GM21576 (cell line): ENCODE measurements at regions not wholly inside any gene's neighbourhood (a gene's known extent, or its start where the extent isn't known, plus 50 kb on each side); places are given as distances from the start of the nearest gene placed in this dataset.
"Not testable (repeated sequence)": the region's sequence is repeated elsewhere in the genome, so short reads cannot be mapped to it uniquely, and the experiment has no call there.

Source experiments
- ATAC-seq: cut with Tn5 transposase; IDR thresholded peaks from one replicate; pipeline ENCODE4 v1.9.1; 2021; ENCODE audit warnings: mild to moderate bottlenecking, moderate library complexity; ENCODE audit not compliant: unreplicated experiment

DNA sequence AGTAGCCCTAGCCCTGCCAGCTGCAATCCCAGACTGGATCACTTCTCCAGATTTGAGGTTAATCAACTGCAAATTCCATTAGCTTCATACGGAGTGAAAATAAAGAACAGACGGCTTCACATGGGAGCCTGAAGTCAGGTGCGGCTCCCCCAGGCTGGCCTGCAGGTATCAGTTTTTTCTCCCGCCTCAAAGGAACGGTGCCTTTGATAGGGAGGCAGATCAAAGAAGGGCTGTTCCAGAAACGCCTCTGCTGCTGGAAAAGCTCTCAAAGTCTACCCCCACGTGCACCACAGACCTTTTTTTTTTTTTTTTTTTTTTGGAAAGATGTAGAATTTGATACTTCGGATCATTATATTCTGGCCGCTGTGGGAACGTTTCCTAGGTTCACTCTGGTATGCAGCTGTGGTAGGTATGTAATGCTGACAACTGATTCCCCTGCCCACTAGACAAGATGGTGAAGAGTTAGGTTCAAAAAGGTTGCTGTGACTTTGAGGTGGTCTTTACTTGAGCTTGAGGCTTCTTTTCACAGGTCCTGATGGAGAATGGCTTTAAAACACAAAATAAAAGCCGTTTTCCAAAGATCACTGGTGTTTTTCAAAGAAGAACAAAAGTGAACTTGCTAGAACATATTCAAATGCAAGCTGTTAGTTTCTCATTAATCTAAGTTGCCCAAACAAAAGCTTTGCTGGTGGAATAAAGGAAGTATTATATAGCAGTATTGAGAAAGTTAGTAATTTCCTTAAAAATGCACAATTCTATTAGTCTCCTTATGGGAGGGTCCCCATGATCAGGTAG, 189.0 kb upstream of the NFIA start:
- ATAC-seq = no peak

DNA sequence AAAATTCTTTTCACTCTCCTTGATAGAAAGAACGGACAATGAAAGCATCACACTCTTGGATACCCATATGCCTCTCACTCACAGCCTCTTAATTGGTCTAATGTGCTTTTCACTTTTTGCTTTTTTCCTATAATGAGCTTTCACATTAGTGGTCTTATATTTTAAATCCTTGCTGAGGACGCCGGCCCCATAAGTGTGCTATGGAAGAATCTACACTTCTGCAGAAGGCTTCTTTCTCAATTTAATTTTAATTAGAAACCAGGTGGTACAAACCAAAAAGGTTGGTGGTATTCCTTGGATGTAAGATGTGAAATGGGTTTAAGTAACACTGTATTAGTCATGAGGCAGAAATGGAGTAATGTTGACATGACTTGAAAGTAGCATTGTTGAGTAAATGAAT, 190.6 kb upstream of the NFIA start:
- no peak for ATAC-seq

DNA sequence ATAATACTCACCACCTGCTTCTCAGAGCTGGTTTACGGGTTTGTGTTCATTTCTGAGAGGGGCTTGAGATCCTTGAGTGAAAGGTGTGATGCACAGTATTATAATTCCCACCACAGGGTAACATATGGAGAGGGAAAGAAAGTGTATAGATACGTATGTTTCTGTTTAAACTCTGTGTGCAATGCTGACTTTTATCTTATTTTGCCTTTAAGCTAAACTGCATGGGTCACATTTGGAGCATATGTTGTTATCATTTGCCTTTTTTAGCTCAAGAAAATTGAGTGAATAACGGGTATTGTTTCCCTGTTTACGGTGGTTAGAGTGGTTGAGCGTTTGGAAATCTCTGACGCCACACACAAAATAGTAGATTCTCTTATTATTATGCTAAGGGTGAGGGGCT, 191.1 kb upstream of the NFIA start:
- no peak for ATAC-seq

DNA sequence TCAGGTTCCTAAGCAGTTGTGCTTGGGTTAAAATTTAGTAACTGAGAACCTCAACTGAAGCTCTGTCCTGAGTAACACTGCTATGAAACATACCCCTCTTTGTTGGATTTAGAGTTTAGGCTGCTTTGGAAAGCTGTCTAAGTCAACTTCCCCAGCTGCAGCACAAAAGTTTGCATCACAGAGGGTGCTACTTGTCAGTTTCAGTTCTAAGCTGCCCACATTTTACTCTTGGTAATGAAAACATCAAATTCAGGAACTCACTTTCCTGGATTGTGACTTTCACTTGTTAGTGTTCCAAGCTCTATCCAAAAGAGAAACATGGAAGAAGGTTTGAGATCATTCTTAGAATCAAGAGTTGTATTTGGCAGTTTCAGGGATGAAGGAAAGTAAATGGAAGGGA, 191.7 kb upstream of the NFIA start:
- no peak for ATAC-seq

DNA sequence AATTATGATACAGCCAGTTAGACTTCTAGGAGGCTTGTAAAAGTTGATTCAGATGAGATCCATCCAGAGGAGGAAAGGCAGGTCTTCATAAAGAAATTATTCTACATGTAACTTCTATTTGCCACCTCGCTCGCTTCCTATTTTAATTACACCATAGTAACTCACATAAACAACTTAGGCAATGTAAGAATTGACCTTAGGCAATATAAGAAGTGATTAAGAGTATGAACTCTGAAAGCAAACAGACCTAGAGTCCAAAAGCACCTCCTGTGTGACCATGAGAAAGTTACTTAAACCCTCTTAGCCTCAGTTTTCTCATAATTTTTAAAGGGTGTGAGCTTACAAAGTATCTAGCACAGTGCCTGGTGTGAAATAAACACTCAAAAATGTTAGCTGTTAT, 192.7 kb upstream of the NFIA start:
- ATAC-seq = no peak

DNA sequence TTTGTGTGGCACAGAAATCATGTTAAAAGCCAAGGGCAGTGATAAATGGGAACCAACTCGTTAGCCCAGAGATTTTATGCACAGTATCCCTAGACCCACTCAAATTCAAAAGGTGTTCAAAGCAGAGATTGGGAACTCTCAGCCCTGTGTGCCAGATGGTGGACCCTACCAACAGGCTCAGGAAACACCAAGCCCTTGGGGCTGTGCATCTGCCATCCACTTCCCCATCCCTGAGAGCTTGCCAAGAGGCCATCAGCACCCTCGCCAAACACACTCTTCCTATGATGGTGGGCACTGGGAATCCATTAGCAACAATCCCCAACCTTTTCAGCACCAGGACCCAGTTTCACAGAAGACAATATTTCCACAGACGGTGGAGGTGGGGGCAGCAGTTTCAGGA, 194.2 kb upstream of the NFIA start:
- no peak for ATAC-seq

DNA sequence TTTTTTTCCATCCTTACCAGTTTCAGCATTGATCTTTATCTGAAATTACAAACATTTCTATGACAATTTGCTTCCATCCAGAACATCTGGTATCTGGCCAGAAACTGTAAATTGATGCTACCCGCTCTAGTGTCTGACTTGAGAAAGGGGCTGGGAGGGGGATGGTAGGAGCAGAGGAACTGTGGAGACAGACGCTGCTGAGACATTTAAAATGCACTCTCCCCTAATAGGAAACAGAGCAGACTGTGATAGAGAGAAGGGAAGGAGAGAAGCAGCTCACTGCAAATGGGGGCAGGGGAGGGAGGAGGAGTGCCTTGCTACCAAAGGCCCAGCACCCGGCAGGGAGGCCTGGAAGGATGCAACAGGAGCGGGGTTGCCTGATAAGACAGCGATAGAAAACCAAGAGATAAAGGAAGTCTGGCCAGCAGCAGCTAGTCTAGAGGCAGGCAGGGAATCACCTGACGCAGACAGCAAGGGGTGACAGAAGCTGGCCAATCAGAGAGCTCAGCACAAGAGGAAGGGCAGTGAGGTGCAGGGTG, 195.5 kb upstream of the NFIA start:
- ATAC-seq = no peak

DNA sequence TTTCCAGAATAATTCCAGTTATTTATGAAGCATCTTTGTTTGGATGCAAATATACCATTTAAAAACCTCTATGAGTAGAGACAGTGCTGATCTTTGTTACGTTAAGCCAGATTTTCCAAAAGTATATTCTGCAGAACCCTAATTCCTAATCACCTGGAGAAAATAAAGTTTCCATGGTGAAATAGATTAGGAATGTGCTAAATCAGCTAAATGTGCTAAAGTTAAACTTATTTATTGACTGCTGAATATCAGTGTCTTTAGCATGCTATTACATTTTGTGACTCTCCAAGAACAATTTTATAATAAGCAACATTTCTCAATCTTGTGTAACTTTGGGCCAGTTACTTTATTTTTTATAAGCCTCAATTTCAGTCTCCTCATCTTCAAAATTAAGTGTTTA, 196.3 kb upstream of the NFIA start:
- no peak for ATAC-seq

DNA sequence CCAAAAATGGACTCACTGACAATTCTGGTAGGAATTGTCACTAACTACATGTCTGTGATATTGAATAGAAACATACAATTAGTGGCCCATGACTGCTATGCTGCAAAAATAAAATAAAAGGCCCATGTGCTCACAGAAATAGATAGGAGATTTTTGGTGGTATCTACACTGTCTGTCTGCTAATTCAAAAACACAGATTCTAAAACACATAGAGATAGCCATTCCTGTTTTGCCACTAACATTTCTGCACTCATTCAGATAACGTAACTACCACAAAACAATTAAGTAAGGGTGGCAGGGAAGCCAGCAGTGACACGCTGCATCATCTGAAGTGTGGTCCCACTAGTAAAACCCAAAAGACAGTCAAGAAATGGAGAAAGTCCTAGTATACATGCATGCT, 202.2 kb upstream of the NFIA start:
- ATAC-seq = no peak

DNA sequence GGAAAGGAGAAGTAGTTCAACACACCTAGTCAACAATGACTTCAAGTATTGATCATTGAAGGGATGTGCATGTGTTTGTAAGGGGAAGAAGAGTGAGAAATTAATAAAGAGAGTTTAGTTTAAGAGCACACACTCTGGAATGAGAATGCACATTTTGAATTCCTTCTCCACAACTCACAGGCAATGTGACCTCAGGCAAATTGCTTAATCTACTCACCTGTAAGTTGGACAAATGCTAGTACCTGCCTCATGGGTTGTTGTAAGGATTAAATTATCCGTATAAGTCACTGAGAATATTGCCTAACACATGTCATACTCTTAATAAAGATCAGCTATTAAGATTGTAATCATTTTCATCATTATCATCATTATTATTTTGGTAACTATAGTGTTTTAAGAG, 204.0 kb upstream of the NFIA start:
- no peak for ATAC-seq

DNA sequence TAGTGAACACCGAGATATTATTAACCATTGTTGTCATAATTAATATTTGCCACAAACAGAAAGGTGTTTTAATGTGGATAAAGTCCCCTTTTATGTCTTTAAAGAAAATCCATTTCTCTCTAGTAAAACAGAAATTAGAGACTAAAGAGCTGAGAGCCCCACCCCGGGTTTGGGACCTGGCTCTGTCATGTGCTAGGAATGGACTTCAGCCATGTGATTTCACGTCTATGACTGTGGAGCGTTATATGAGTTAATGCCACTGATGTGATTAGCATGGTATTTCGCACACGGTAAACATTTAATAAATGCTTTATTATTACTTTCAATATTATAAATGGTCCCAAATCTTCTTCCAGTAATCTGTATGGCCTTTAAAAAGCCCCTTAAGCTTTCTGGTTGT, 205.0 kb upstream of the NFIA start:
- ATAC-seq = no peak

DNA sequence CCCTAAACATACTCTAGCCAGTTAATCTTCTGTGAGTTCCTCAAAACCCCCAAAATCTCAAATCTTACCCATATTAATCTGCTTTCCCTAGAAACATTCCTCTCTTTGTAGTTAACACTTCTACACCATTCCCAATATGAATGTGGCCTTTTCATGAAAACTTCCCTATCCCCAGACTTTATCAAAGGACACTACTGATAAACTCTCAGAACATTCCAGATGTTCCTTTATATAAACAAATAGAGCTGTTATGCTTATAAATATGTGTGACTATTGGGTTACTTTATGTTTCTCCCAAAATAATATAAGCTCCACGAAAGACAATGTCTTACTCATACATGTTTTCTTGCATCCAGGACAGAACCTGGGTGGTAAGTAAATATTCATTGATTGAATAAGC, 205.4 kb upstream of the NFIA start:
- ATAC-seq = no peak

DNA sequence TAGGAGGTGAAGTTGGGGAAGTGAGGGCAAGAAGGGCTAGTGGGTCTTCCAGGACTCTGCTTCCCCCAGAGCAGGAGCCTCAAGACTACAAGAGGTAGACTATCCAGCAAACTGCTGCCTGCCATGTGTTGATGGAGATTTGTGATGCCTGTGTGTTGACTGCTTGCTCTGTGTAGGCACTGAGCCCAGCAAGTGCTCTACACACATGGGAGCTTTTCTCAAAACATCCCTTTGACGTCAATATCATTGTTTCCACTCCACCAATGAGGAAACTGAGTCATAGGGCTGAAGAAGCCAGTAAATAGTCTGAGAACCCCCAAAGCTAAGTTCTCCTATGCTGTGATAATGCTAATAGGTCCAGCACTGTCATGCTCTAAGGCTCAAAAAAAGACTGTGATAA, 207.2 kb upstream of the NFIA start:
- ATAC-seq = no peak

DNA sequence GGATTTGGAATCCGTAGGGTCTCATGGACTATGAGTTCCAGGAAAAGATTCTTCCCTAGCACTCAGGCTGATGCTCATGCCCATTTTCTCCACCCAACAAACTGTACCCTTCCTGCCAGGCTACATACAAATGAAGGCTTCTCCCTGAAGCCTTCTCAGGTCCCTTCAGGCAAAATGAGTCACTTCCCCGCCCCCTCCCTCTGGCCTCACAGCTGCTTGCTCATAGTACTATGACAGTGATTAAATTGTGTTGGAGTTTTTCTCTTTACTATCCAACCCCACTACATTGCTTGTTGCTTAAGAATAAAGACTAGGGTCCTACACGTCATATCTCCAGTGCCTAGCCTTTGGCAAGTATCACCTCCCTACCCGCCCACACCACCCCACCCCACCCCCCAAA, 207.6 kb upstream of the NFIA start:
- no peak for ATAC-seq

DNA sequence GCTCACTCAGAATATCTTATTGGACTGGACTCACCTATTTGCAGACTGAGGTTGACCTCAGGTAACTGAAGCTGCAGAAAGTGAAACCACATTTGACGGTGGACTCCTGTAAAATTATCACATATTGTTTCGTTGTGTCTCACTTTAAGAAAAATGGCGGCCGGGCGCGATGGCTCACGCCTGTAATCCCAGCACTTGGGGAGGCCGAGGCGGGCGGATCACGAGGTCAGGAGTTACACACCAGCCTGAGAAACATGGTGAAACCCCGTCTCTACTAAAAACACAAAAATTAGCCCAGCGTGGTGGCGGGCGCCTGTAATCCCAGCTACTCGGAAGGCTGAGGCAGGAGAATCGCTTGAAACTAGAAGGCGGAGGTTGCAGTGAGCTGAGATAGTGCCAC, 209.0 kb upstream of the NFIA start:
- not testable (repeated sequence) for ATAC-seq

DNA sequence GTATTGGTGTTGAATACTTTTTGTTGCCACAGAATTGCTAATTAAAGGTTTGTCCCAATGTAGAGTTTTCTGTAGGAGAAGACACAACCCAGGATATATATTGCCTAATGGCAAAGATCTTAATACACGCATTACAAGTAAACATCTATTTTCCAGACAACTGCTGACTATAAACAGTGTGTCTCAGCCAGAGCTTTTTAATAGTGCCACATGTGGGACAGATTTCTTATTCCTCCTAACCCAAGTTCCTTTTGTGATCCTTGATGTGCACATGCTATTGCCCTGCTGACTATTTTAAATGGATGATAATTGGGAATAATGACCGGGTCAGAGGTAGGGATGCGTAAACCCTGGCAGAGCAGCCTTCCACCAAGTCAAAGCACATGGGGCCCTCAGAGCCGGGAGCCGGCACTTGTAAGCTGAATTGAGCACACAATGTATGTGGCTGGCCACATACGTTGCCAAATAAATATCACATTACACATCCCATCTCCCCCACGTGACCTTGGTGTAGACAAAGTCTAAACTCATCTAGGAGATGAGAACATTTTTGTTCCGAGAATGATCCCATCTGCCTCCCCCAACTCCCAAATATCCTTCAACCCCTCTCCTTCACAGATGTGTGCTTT, 209.8 kb upstream of the NFIA start:
- ATAC-seq = no peak

DNA sequence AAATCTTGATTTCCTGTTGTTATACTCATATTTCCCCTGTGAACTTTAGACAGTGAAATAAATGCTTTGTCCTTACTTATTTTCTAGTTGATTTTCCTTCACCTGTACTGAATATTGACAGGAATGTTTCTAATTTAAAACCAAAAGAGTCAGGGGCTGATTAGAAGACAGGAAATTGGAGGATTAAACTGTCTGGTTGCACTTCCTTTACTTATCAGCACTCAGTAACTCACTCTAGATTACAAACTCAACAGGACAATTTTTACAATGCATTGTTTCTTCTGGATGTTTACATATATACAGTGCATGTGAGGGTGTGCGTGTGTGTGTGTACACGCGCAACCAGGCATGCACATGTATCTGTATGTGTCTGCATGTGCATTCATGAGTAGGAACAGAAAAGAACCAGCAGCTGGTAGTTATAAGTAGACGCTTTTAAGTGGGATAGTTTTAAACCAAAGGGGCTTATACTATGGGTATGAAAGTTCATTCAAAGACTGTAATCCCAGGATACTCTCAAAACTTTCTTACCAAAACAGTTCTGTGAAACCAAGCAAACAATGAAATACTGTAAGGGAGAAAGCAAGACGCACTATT, 212.0 kb upstream of the NFIA start:
- ATAC-seq = no peak

DNA sequence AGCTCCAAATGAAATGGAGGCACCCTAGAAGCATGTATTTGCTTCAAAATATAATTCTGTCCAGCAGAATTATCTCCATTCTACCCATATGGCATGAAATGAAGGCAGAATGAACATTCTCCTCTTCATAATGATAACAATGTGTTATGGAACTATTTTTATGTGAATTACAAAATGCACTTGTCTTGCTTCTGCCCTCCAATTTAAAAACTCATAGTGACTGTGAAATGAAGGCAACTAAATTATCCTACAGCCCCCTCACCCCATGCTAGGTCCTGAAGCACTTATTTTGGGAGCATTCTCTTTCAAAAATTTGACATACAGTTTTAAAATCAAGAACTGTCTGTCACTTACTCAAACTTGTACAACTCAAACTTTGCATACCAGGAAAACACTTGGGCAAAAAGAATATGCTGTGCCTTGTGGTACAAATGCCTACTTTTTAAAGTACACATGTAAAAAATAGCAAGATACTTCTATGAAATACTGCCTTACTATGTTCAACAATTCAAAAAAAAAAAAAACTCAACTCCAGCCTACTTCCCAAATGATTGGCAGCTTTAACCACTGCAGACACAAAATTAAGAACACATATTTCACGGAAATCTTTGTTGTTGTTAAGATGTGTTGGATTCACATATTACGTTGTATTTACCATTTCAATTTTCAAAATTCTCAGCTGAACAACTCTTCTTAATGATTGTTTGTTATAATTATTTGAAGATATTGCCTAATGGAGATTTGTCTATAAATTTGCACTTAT, 213.3 kb upstream of the NFIA start:
- ATAC-seq = no peak

DNA sequence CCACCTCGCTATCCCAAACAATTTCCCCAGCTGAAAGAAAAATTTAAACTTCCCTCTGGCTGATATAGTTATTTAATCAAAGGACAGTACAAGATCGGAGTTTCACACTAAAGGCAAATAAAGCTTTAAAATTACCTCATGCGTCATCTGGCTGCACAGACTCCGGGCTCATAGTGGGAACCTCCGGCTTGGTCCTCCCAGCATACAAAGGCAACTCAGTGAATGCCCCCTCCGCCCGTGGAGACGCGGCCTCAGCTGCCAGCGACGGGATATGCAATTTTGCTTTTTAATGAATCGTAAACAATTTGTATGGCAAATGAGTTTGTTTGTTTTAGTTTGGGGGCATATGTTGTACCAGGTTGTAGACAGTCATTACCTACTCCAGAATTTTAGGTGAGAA, 214.6 kb upstream of the NFIA start:
- ATAC-seq = no peak

DNA sequence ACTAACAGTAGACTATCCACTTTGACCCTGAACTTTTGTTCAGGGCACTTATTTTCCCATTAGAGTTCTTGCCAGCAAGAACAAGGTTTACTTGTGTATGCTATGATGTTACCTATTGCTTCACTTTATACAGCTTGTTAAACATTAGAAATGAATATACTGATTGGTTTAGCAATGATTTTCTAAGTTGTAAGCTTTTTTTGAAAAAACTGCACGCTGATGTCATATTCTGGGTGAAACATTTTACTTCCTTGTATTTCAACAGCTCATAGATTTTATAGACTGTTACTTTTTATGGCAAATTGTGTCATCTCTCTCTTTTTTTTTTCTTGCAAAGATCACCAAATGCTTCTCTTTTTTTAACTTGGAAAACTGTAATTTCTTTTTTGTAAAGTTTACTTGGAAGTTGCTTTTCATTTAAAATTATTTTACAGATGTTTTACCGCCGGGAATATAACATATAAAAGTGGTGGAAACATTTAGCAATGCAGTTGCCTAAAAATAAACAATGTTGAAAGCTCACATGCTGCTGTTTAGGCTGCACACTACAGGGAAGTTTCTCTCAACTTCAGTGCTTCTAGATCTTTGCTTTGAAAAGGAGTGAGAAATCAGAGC, 215.3 kb upstream of the NFIA start:
- no peak for ATAC-seq
